OCI-LY7 (cell line): ENCODE measurements at regions not wholly inside any gene's neighbourhood (a gene's known extent, or its start where the extent isn't known, plus 50 kb on each side); places are given as distances from the start of the nearest gene placed in this dataset.

Experiments used
- BruUV-seq: library from RNA; stranded (reverse); fragments of 400-500 nt; replicated peaks from 2 replicates; lab custom pipeline; 2021; lab: Mats Ljungman, UMichigan
- CTCF ChIA-PET: fragments of 300-600 bp; sonication (Branson Sonifier 250); formaldehyde crosslinking; loops from one replicate; lab custom pipeline; 2022; ENCODE audit warnings: antibody characterized with exemption; ENCODE audit not compliant: unreplicated experiment; lab: Charles Lee
- POLR2A ChIA-PET: fragments of 300-600 bp; sonication (Branson Sonifier 250); formaldehyde crosslinking; loops from one replicate; lab custom pipeline; 2022; ENCODE audit warnings: antibody characterized with exemption; lab: Charles Lee
- DNase-seq: peaks from one replicate; pipeline ENCODE4 v3.0.0-alpha.2; 2015; ENCODE audit warnings: low spot score
- H2AFZ ChIP-seq: fragments of 200-600 bp; sonication (generic), shearing (Covaris generic); 2 replicates; pipeline ENCODE4 v1.6.1; 2014; ENCODE audit warnings: mild to moderate bottlenecking, antibody characterized with exemption, low read length, moderate library complexity
- H3K27ac ChIP-seq: fragments of 200-600 bp; sonication (generic); 2 replicates; pipeline ENCODE4 v1.5.1; 2014; ENCODE audit warnings: mixed run types, low read depth, mild to moderate bottlenecking, moderate library complexity, low read length, inconsistent platforms; ENCODE audit not compliant: poor library complexity, severe bottlenecking
- H3K36me3 ChIP-seq: fragments of 200-600 bp; sonication (generic); 2 replicates; pipeline ENCODE4 v1.6.1; 2014; ENCODE audit warnings: mild to moderate bottlenecking, antibody characterized with exemption, low read length, moderate library complexity, mixed read lengths; ENCODE audit not compliant: insufficient read depth
- H3K4me1 ChIP-seq: fragments of 200-600 bp; sonication (generic); 2 replicates; pipeline ENCODE4 v1.5.1; 2014; ENCODE audit warnings: mild to moderate bottlenecking, low read length; ENCODE audit not compliant: insufficient read depth, poor library complexity, severe bottlenecking
- H3K4me2 ChIP-seq: fragments of 200-600 bp; sonication (generic); 2 replicates; pipeline ENCODE4 v1.6.1; 2014; ENCODE audit warnings: mild to moderate bottlenecking, low read length
- H3K4me3 ChIP-seq: fragments of 200-600 bp; sonication (generic); 2 replicates; pipeline ENCODE4 v1.5.1; 2014; ENCODE audit warnings: mild to moderate bottlenecking, low read depth, low read length; ENCODE audit not compliant: poor library complexity, severe bottlenecking
- H3K79me2 ChIP-seq: fragments of 200-600 bp; sonication (generic); 2 replicates; pipeline ENCODE4 v1.6.1; 2016; ENCODE audit warnings: low read depth, mild to moderate bottlenecking, low read length, moderate library complexity, mixed read lengths; ENCODE audit not compliant: insufficient read depth
- H3K9me2 ChIP-seq: fragments of 200-600 bp; sonication (generic); 2 replicates; pipeline ENCODE4 v1.6.1; 2016; ENCODE audit warnings: mild to moderate bottlenecking, low read length, mixed read lengths; ENCODE audit not compliant: insufficient read depth
- H3K9me3 ChIP-seq: fragments of 200-600 bp; sonication (generic); 2 replicates; pipeline ENCODE4 v1.6.1; 2014; ENCODE audit warnings: mild to moderate bottlenecking, mixed run types, low read length, mixed read lengths
- H4K20me1 ChIP-seq: fragments of 200-600 bp; sonication (generic); 2 replicates; pipeline ENCODE4 v1.6.1; 2014; ENCODE audit warnings: mild to moderate bottlenecking, antibody characterized with exemption, low read length, moderate library complexity, mixed read lengths; ENCODE audit not compliant: insufficient read depth
- EZH2phosphoT487 ChIP-seq: fragments of 200-600 bp; sonication (generic); IDR thresholded peaks from 2 replicates; pipeline ENCODE4 v1.6.1; 2018; ENCODE audit warnings: low read depth, borderline replicate concordance, mild to moderate bottlenecking, mixed run types, antibody characterized with exemption, low read length, moderate library complexity, mixed read lengths
- intact Hi-C: fragments of 100-400 bp; cut with micrococcal nuclease; formaldehyde crosslinking; loops from one replicate; pipeline ENCODE4 v1.10.0; 2022; ENCODE audit not compliant: unreplicated experiment
- TF ChIP-seq, protein P1 (sequence below): fragments of 200-600 bp; sonication (generic); conservative IDR thresholded peaks from 2 replicates; pipeline ENCODE4 v1.5.1; 2014; ENCODE audit warnings: mild to moderate bottlenecking, antibody characterized with exemption, low read length, moderate library complexity, mixed read lengths

DNA sequence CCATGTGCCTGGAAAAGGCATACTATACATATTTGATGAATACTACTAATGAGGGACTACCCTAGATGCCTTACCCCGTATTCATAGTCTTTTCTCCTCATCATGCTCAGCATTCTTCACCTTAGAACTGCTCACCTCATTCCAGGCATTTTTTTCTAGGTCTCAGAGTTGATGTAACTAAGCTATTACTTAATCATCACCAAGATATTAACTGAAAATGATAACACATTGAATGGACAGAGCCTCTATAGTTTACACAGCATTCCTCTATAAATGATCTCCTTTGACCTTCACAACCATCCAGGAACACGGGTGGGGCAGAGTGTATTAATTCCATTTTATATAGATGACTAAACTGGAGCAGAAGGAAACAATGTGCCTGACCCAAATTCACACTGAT, 174.1 kb upstream of the DPH6 start:
- Histone ChIP-seq H3K36me3 (no peaks in the 10 kb centered on the region), H4K20me1 (no peaks in the 10 kb centered on the region), H3K4me2 (no peak overlapping the region), H3K27ac (no peak overlapping the region), H2AFZ (no peak overlapping the region), H3K4me1 (no peaks in the 10 kb centered on the region), H3K9me3 (no peaks in the 10 kb centered on the region), H3K9me2 (no peaks in the 10 kb centered on the region), H3K79me2 (no peaks in the 10 kb centered on the region), H3K4me3 (no peak overlapping the region)
- no TSS peak for BruUV-seq
- intact Hi-C loops: no loop called here
- ChIA-PET CTCF (no interaction called here), POLR2A (no interaction called here)
- no peak for TF ChIP-seq EZH2phosphoT487
- TF ChIP-seq, protein P1, sequence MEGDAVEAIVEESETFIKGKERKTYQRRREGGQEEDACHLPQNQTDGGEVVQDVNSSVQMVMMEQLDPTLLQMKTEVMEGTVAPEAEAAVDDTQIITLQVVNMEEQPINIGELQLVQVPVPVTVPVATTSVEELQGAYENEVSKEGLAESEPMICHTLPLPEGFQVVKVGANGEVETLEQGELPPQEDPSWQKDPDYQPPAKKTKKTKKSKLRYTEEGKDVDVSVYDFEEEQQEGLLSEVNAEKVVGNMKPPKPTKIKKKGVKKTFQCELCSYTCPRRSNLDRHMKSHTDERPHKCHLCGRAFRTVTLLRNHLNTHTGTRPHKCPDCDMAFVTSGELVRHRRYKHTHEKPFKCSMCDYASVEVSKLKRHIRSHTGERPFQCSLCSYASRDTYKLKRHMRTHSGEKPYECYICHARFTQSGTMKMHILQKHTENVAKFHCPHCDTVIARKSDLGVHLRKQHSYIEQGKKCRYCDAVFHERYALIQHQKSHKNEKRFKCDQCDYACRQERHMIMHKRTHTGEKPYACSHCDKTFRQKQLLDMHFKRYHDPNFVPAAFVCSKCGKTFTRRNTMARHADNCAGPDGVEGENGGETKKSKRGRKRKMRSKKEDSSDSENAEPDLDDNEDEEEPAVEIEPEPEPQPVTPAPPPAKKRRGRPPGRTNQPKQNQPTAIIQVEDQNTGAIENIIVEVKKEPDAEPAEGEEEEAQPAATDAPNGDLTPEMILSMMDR: no peak
- no peak for DNase-seq

DNA sequence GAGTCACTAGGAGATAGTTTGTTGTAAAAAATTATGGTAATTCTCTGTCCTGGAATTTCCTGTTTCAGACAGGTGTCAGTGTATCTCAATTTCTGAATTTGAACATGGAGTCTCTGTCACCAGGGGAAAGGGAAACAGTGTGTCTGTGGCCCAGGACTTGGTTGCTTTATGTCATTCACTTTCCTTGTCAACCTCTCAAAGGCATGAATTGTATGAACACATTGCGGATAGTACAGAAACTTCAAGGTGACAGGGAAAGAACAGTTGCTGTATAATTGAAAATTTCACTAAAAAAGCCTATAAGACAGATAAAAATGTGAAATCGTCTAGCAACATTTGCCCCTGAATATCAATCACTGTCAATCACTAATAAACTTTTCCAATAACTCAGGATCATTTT, 175.0 kb upstream of the DPH6 start:
- Histone ChIP-seq H3K4me2 (no peak overlapping the region), H3K9me3 (no peaks in the 10 kb centered on the region), H3K9me2 (no peaks in the 10 kb centered on the region), H4K20me1 (no peaks in the 10 kb centered on the region), H3K4me3 (no peak overlapping the region), H3K36me3 (no peaks in the 10 kb centered on the region), H3K79me2 (no peaks in the 10 kb centered on the region), H3K27ac (no peak overlapping the region), H2AFZ (no peak overlapping the region), H3K4me1 (no peaks in the 10 kb centered on the region)
- DNase-seq: no peak
- BruUV-seq: no TSS peak
- TF ChIP-seq, protein P1: no peak
- TF ChIP-seq EZH2phosphoT487: no peak
- ChIA-PET POLR2A (no interaction called here), CTCF (no interaction called here)
- intact Hi-C loops: no loop called here

DNA sequence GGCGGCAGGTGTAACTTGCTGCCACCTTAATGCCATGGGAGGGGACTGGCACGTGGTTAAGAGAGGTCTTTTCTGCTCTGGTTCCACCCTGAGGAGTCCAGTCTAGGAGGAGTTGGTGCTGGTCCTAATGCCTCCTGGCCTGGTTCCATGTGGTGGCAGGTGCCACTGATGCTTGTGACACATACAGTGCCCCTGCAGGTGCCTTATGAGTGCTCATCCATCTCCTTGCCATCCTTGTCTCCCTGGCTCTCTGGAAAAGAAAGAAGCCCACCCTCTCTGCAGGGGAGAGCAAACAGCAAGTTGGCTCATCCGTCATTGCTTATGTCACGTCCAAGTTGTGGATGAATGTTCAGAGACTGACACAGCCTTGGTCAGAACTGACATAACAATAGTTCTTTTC, 175.8 kb upstream of the DPH6 start:
- Histone ChIP-seq H3K36me3 (no peaks in the 10 kb centered on the region), H3K79me2 (no peaks in the 10 kb centered on the region), H4K20me1 (no peaks in the 10 kb centered on the region), H3K4me1 (no peaks in the 10 kb centered on the region), H3K4me2 (no peak overlapping the region), H3K4me3 (no peak overlapping the region), H2AFZ (no peak overlapping the region), H3K27ac (no peak overlapping the region), H3K9me3 (no peaks in the 10 kb centered on the region), H3K9me2 (no peaks in the 10 kb centered on the region)
- no peak for DNase-seq
- CTCF ChIA-PET: no interaction called here
- POLR2A ChIA-PET: interaction anchor here (0.7 kb wide), 1 partner anchor 202 kb away, joined by 3 read pairs; no protein-coding TSS in a partner anchor
- no peak for TF ChIP-seq EZH2phosphoT487
- TF ChIP-seq, protein P1: no peak
- intact Hi-C loops: no loop called here
- no TSS peak for BruUV-seq
